ENCODE measurements at regions not wholly inside any gene's neighbourhood (a gene's known extent, or its start where the extent isn't known, plus 50 kb on each side); places are given as distances from the start of the nearest gene placed in this dataset.

- no peak overlapping the region for H3K27ac ChIP-seq
- H3K27me3 ChIP-seq, result no peaks in the 10 kb centered on the region
- intact Hi-C loops (cut with DNase I), result no loop called here
- H3K36me3 ChIP-seq, result no peaks in the 10 kb centered on the region
- no peaks in the 10 kb centered on the region for H3K9me3 ChIP-seq
- no peak for TF ChIP-seq POLR2A (IDR thresholded peaks at IDR 0.05)
- TF ChIP-seq CTCF (IDR thresholded peaks at IDR 0.05), result no peak
- no peak for TF ChIP-seq POLR2AphosphoS5 (IDR thresholded peaks at IDR 0.05; ENCODE audit: insufficient read depth in 1 of 2, low read depth in 1 of 2)
- H3K4me1 ChIP-seq, result no peaks in the 10 kb centered on the region
- no peak for DNase-seq (ENCODE audit: extremely low spot score in 2 of 2)
- H3K4me3 ChIP-seq, result no peak overlapping the region
Measured at GRCh38 chr3:145735631-145736030, 425.4 kb downstream of the PLOD2 start.

GRCh38 chr3:145737952-145738351, 423.0 kb downstream of the PLOD2 start:
- intact Hi-C loops (cut with DNase I), result no loop called here
- Histone ChIP-seq H3K4me3 (no peak overlapping the region), H3K27me3 (no peaks in the 10 kb centered on the region), H3K9me3 (no peaks in the 10 kb centered on the region), H3K4me1 (no peaks in the 10 kb centered on the region), H3K36me3 (no peaks in the 10 kb centered on the region), H3K27ac (no peak overlapping the region)
- no peak for TF ChIP-seq POLR2AphosphoS5 (IDR thresholded peaks at IDR 0.05; ENCODE audit: insufficient read depth in 1 of 2, low read depth in 1 of 2)
- DNase-seq (ENCODE audit: extremely low spot score in 2 of 2), result no peak

GRCh38 chr3:145739926-145740325, 421.1 kb downstream of the PLOD2 start:
- H3K9me3 ChIP-seq, result no peaks in the 10 kb centered on the region
- no peaks in the 10 kb centered on the region for H3K36me3 ChIP-seq
- no peak overlapping the region for H3K27ac ChIP-seq
- H3K4me1 ChIP-seq, result no peaks in the 10 kb centered on the region
- TF ChIP-seq POLR2A (IDR thresholded peaks at IDR 0.05) (no peak), CTCF (IDR thresholded peaks at IDR 0.05) (no peak), POLR2AphosphoS5 (IDR thresholded peaks at IDR 0.05; ENCODE audit: insufficient read depth in 1 of 2, low read depth in 1 of 2) (no peak)
- DNase-seq (ENCODE audit: extremely low spot score in 2 of 2), result no peak
- intact Hi-C loops (cut with DNase I), result no loop called here
- no peaks in the 10 kb centered on the region for H3K27me3 ChIP-seq
- H3K4me3 ChIP-seq, result no peak overlapping the region

GRCh38 chr3:145750657-145751056, 410.3 kb downstream of the PLOD2 start:
- TF ChIP-seq POLR2A (IDR thresholded peaks at IDR 0.05) (no peak), POLR2AphosphoS5 (IDR thresholded peaks at IDR 0.05; ENCODE audit: insufficient read depth in 1 of 2, low read depth in 1 of 2) (no peak), CTCF (IDR thresholded peaks at IDR 0.05) (no peak)
- DNase-seq (ENCODE audit: extremely low spot score in 2 of 2), result no peak
- H3K4me3 ChIP-seq, result no peak overlapping the region
- no peaks in the 10 kb centered on the region for H3K4me1 ChIP-seq
- H3K9me3 ChIP-seq, result no peaks in the 10 kb centered on the region
- H3K36me3 ChIP-seq, result no peaks in the 10 kb centered on the region
- H3K27ac ChIP-seq, result no peak overlapping the region
- intact Hi-C loops (cut with DNase I), result no loop called here
- no peaks in the 10 kb centered on the region for H3K27me3 ChIP-seq

- no peak for DNase-seq (ENCODE audit: extremely low spot score in 2 of 2)
- Histone ChIP-seq H3K4me3 (no peak overlapping the region), H3K36me3 (no peaks in the 10 kb centered on the region), H3K4me1 (no peaks in the 10 kb centered on the region), H3K27me3 (no peaks in the 10 kb centered on the region), H3K27ac (no peak overlapping the region), H3K9me3 (no peaks in the 10 kb centered on the region)
- intact Hi-C loops (cut with DNase I), result no loop called here
- TF ChIP-seq CTCF (IDR thresholded peaks at IDR 0.05), result no peak
- no peak for TF ChIP-seq POLR2A (IDR thresholded peaks at IDR 0.05)
- TF ChIP-seq POLR2AphosphoS5 (IDR thresholded peaks at IDR 0.05; ENCODE audit: insufficient read depth in 1 of 2, low read depth in 1 of 2), result no peak
Measured at GRCh38 chr3:145752576-145752975, 408.4 kb downstream of the PLOD2 start.
